OCI-LY3 (cell line): ENCODE measurements at regions not wholly inside any gene's neighbourhood (a gene's known extent, or its start where the extent isn't known, plus 50 kb on each side); places are given as distances from the start of the nearest gene placed in this dataset.

Source experiments
- H2AFZ ChIP-seq: fragments of 200-600, 300-600 bp; shearing (Covaris generic); 2 replicates; pipeline ENCODE4 v1.6.0; 2014; ENCODE audit warnings: antibody characterized with exemption, low read depth, low read length
- H3K27ac ChIP-seq: fragments of 200-600, 300-600 bp; sonication (generic); 2 replicates; pipeline ENCODE4 v1.5.1; 2014; ENCODE audit warnings: mild to moderate bottlenecking, low read length, moderate library complexity, mixed read lengths
- H3K27me3 ChIP-seq: fragments of 200-600, 300-600 bp; sonication (generic); 2 replicates; pipeline ENCODE4 v1.6.1; 2014; ENCODE audit warnings: low read depth, low read length, mixed read lengths
- H3K36me3 ChIP-seq: fragments of 200-600, 300-600 bp; sonication (generic); replicated peaks from 2 replicates; pipeline ENCODE3; 2014; ENCODE audit warnings: low read depth, low read length, mixed read lengths
- H3K4me1 ChIP-seq: fragments of 300-600, 200-600 bp; sonication (generic); 2 replicates; pipeline ENCODE4 v1.6.1; 2014; ENCODE audit warnings: low read length, mixed read lengths
- H3K4me2 ChIP-seq: fragments of 200-600, 300-600 bp; sonication (generic); 2 replicates; pipeline ENCODE4 v1.6.1; 2014; ENCODE audit warnings: low read length, mixed read lengths
- H3K4me3 ChIP-seq: fragments of 300-600, 200-600 bp; sonication (generic); 2 replicates; pipeline ENCODE4 v1.5.1; 2014; ENCODE audit warnings: antibody characterized with exemption, mild to moderate bottlenecking, low read length, moderate library complexity
- H3K79me2 ChIP-seq: fragments of 300-600, 200-600 bp; shearing (Covaris generic); 2 replicates; pipeline ENCODE4 v1.6.1; 2014; ENCODE audit warnings: mild to moderate bottlenecking, low read length, mixed read lengths
- H3K9ac ChIP-seq: fragments of 300-600, 200-600 bp; shearing (Covaris generic); 2 replicates; pipeline ENCODE4 v1.6.0; 2014; ENCODE audit warnings: mild to moderate bottlenecking, low read length, moderate library complexity
- H3K9me3 ChIP-seq: fragments of 200-600, 300-600 bp; shearing (Covaris generic); 2 replicates; pipeline ENCODE4 v1.6.1; 2014; ENCODE audit warnings: low read length, mixed read lengths; ENCODE audit not compliant: insufficient read depth
- H4K20me1 ChIP-seq: fragments of 200-600, 300-600 bp; sonication (generic); 2 replicates; pipeline ENCODE4 v1.6.1; 2016; ENCODE audit warnings: low read length, mixed read lengths; ENCODE audit not compliant: insufficient read depth
- CTCF ChIP-seq: fragments of 200-600, 300-600 bp; sonication (generic); IDR thresholded peaks from 2 replicates; pipeline ENCODE4 v1.5.1; 2014; ENCODE audit warnings: antibody characterized with exemption, low read length, low read depth
- EZH2phosphoT487 ChIP-seq: fragments of 200-600 bp; shearing (Covaris generic); IDR thresholded peaks from 2 replicates; pipeline ENCODE4 v1.6.1; 2018; ENCODE audit warnings: antibody characterized with exemption, mixed run types, low read depth

GRCh38 chr5:152622628-152623027 lies 217.5 kb upstream of the NMUR2 start:
- Histone ChIP-seq H4K20me1 (no peaks in the 10 kb centered on the region), H3K79me2 (no peaks in the 10 kb centered on the region), H3K27ac (no peak overlapping the region), H2AFZ (no peak overlapping the region), H3K27me3 (no peaks in the 10 kb centered on the region), H3K9ac (no peak overlapping the region), H3K4me2 (no peak overlapping the region), H3K4me3 (no peak overlapping the region), H3K4me1 (no peaks in the 10 kb centered on the region), H3K9me3 (no peaks in the 10 kb centered on the region), H3K36me3 (no peaks in the 10 kb centered on the region)
- TF ChIP-seq EZH2phosphoT487: no peak
- TF ChIP-seq CTCF: no peak

- H2AFZ ChIP-seq: no peak overlapping the region
- no peaks in the 10 kb centered on the region for H3K36me3 ChIP-seq
- H3K4me1 ChIP-seq: no peaks in the 10 kb centered on the region
- H3K4me3 ChIP-seq: no peak overlapping the region
- TF ChIP-seq CTCF: no peak
- TF ChIP-seq EZH2phosphoT487: no peak
- no peak overlapping the region for H3K9ac ChIP-seq
- H4K20me1 ChIP-seq: no peaks in the 10 kb centered on the region
- H3K27ac ChIP-seq: no peak overlapping the region
- H3K79me2 ChIP-seq: no peaks in the 10 kb centered on the region
- no peaks in the 10 kb centered on the region for H3K27me3 ChIP-seq
- no peaks in the 10 kb centered on the region for H3K9me3 ChIP-seq
- no peak overlapping the region for H3K4me2 ChIP-seq
Measured at GRCh38 chr5:152623951-152624350, 218.9 kb upstream of the NMUR2 start.

- H2AFZ ChIP-seq: no peak overlapping the region
- no peaks in the 10 kb centered on the region for H3K27me3 ChIP-seq
- no peak overlapping the region for H3K27ac ChIP-seq
- H3K4me3 ChIP-seq: no peak overlapping the region
- no peaks in the 10 kb centered on the region for H4K20me1 ChIP-seq
- H3K36me3 ChIP-seq: no peaks in the 10 kb centered on the region
- H3K4me2 ChIP-seq: no peak overlapping the region
- TF ChIP-seq CTCF (no peak), EZH2phosphoT487 (no peak)
- no peaks in the 10 kb centered on the region for H3K4me1 ChIP-seq
- H3K9ac ChIP-seq: no peak overlapping the region
- no peaks in the 10 kb centered on the region for H3K79me2 ChIP-seq
- no peaks in the 10 kb centered on the region for H3K9me3 ChIP-seq
Measured at GRCh38 chr5:152625696-152626095, 220.6 kb upstream of the NMUR2 start.

GRCh38 chr5:152631221-152631620 lies 226.1 kb upstream of the NMUR2 start:
- H3K4me2 ChIP-seq: no peak overlapping the region
- no peak overlapping the region for H3K4me3 ChIP-seq
- H3K4me1 ChIP-seq: no peaks in the 10 kb centered on the region
- no peaks in the 10 kb centered on the region for H3K36me3 ChIP-seq
- H2AFZ ChIP-seq: no peak overlapping the region
- H3K27ac ChIP-seq: no peak overlapping the region
- H3K79me2 ChIP-seq: no peaks in the 10 kb centered on the region
- no peaks in the 10 kb centered on the region for H4K20me1 ChIP-seq
- no peak overlapping the region for H3K9ac ChIP-seq
- no peak for TF ChIP-seq CTCF
- TF ChIP-seq EZH2phosphoT487: no peak
- no peaks in the 10 kb centered on the region for H3K27me3 ChIP-seq
- no peaks in the 10 kb centered on the region for H3K9me3 ChIP-seq
